IPS-NIHi11 (cell line): ENCODE measurements at regions not wholly inside any gene's neighbourhood (a gene's known extent, or its start where the extent isn't known, plus 50 kb on each side); places are given as distances from the start of the nearest gene placed in this dataset.
"Not testable (repeated sequence)": the region's sequence is repeated elsewhere in the genome, so short reads cannot be mapped to it uniquely, and the experiment has no call there.

Source experiments
- DNase-seq: peaks from one replicate; pipeline ENCODE4 v3.0.0; 2012; ENCODE audit warnings: mixed read lengths, low spot score

DNA sequence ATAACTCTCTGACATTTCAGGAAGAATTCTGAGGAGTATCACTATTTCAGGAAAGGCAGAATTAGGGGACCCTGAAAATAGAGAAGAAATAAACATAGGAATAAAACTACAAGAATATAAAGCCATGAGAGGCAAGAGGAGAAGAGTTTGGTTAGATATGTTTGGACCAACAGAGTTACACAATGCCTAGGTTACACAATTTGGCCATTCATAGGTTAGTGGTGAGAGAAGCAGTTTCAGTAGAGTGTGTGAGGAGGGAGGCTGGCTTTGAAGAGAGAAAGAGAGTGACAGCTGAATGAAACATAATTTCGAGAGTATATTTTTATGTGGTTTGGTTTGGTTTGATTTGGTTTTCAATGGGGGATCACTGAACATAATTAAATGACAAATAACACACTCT is 783.2 kb upstream of the LRRN3 start:
- no peak for DNase-seq

GRCh38 chr7:110308791-110309190 is 782.1 kb upstream of the LRRN3 start:
- DNase-seq: no peak

DNA sequence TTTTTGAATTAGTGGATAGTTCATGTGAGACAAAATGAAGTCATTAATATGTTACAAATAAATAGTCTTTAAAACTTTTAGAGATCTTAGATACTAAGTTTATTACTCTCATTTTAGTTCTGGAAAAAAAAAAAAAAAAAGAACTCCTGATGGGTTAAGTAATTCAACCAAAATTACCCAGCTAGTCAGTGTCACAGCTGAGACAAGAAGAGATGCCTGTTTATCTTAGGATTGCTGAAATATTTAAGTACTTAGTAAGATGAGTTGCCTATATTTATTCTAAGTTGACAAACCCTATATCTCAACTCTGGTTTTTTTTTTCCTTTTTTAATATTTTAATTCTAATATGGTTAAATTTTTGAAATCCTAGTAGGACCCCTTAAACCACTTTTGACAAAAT is 781.0 kb upstream of the LRRN3 start:
- no peak for DNase-seq

GRCh38 chr7:110311556-110311955 is 779.4 kb upstream of the LRRN3 start:
- no peak for DNase-seq

GRCh38 chr7:110317541-110318265 is 773.2 kb upstream of the LRRN3 start:
- DNase-seq: no peak

- DNase-seq: not testable (repeated sequence)
Observed at GRCh38 chr7:110320285-110320684, 770.6 kb upstream of the LRRN3 start.

GRCh38 chr7:110322796-110323195 is 768.1 kb upstream of the LRRN3 start:
- no peak for DNase-seq

DNA sequence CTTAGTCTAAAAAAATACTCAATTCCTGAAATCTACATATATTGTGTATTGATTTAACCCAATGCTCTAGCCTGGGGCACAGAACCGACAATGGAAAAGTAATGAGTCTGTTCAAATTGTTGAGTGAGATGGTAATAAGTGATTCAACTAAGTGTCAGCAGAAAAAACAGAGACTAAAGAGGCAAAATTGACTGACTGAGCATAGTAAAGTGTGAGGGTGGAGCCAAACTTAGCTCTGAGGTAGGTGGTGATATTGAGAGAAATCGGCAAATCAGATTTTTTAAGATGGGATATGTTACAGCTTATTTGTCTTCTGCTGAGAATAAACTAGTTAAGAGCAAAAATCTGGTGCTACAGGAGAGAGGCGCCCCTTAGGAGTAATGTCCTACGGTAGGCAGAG is 764.0 kb upstream of the LRRN3 start:
- DNase-seq: no peak

GRCh38 chr7:110336423-110336822 is 754.5 kb upstream of the LRRN3 start:
- DNase-seq: no peak

DNA sequence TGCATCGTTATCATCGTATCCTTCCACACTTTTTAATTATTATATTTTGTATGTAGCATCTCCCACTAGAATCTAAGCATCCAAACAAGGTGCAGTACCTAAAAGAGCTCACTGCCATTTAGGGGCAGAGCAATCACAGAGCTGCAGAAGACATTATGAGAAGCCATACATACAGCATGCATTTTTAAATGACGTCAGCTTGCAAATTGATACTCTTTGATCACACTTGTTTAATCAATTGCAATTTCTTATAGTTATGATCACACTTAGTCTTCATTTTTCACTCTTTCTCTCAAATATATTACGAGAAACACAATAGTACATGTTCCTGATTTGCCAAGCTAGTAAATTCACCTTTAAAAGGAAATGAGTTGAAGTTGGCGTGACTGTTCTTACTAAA is 753.3 kb upstream of the LRRN3 start:
- DNase-seq: no peak

- no peak for DNase-seq
Observed at GRCh38 chr7:110347081-110347480, 743.8 kb upstream of the LRRN3 start.

DNA sequence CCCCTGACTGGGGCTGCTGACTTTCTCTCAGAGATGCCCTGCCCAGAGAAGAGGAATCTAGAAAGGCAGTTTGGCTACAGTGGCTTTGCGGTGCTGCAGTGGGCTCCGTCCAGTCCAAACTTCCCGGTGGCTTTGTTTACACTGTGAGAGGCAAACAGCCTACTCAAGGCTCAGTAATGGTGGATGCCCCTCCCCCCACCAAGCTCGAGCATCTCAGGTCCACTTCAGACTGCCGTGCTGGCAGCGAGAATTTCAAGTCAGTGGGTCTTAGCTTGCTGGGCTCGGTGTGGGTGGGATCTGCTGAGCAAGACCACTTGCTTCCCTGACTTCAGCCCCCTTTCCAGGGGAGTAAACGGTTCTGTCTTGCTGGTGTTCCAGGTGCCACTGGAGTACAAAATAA is 734.5 kb upstream of the LRRN3 start:
- DNase-seq: no peak

- no peak for DNase-seq
Observed at GRCh38 chr7:110358028-110358427, 732.9 kb upstream of the LRRN3 start.

GRCh38 chr7:110371709-110372108 is 719.2 kb upstream of the LRRN3 start:
- DNase-seq: no peak

- DNase-seq: no peak
Observed at GRCh38 chr7:110372685-110373084, 718.2 kb upstream of the LRRN3 start.

DNA sequence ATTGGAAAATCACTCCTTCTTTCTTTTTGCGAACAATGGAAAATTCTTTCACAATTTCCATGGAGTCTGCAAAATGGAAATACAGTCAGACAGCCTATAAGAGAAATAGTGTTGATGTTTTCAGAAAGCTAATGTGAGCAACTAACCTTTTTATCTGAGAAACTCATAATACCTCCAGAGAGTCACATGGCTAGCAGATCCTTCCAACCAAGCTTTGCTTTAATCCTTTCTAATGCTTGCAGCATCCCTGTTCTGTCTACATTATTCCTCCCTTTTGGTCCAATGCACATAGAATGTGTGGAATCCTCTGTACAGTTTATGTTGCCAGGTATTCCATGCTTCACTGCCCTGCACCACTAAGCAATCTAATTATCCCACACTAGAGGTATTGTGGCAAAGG is 717.5 kb upstream of the LRRN3 start:
- no peak for DNase-seq

- no peak for DNase-seq
Observed at GRCh38 chr7:110373859-110374258, 717.1 kb upstream of the LRRN3 start.

GRCh38 chr7:110375068-110375467 is 715.9 kb upstream of the LRRN3 start:
- DNase-seq: no peak

DNA sequence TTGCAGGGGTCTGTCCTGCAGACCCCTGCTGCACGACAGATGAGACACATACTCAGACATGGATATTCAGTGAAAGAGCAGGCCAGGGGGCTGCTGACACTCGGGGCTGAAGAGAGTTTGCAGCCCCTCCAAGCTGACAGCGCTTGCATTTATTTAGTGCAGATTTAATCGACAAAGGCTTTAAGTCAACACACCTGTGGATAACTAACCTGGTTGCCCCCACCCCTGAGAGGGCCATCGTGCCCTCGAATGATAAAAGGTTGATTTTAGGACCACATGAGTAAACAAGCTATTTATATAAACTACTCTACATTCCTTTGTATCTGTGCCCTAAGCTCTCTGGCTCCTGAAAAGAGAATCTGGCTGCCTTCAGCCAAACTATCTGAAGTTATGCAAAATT is 708.2 kb upstream of the LRRN3 start:
- no peak for DNase-seq

DNA sequence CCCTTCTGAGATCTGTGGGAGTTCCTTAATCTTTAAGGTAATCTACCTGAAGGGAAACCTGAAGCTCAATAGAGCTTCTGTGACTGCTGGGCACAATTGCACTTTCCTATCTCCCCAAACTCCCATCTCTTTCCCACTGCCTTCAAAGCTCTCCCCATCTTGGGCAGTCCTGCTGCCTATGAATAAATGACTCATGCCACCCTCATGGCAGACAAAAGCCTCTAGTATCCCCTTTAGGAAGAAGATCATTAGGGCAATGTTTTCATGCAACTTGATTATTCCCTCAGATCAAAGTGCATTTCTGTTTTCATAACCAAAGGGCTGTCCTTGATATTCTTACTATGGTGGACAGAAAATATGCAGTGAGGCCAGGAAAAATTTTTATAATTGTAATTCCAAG is 704.9 kb upstream of the LRRN3 start:
- DNase-seq: no peak

GRCh38 chr7:110386913-110387312 is 704.0 kb upstream of the LRRN3 start:
- DNase-seq: peak; percentile 43

GRCh38 chr7:110387689-110388088 is 703.2 kb upstream of the LRRN3 start:
- no peak for DNase-seq

- no peak for DNase-seq
Observed at GRCh38 chr7:110388457-110388856, 702.5 kb upstream of the LRRN3 start.

DNA sequence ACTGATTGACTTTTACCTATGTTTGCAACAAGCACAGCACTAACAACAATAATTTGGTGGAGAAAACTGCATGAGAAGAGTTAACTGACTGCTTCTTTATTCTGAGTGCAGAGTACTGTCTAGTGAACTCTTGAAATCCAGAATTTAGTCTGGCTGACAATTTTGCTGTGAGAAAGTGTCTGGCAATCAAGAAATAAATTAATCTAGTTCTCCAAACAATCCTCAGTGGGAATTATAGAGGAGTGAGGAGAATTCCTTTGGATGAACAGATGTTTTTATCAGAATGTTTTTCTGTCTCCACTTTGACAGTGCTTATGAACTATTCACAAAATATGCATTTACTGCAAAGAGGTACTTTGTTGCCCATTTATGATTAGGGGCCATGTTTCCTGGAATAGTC is 694.9 kb upstream of the LRRN3 start:
- no peak for DNase-seq
